ENCODE measurements at regions not wholly inside any gene's neighbourhood (a gene's known extent, or its start where the extent isn't known, plus 50 kb on each side); places are given as distances from the start of the nearest gene placed in this dataset.

GRCh38 chr2:236508466-236508865 lies 61.2 kb upstream of the ACKR3 start:
- in situ Hi-C loops (cut with HindIII; ENCODE audit: extremely low pct_ligation_motif_present, low pct_unique_long_range_greater_than_20kb), result no loop called here
- Histone ChIP-seq H4K20me1 (ENCODE audit: insufficient read depth, low read length) (no peaks in the 10 kb centered on the region), H2AFZ (ENCODE audit: low read length) (no peak overlapping the region), H3K4me1 (ENCODE audit: insufficient read depth, low read length) (no peaks in the 10 kb centered on the region), H3K9me3 (ENCODE audit: low read length) (no peaks in the 10 kb centered on the region), H3K9ac (ENCODE audit: insufficient read depth, low read depth, low read length) (no peak overlapping the region), H3K27ac (ENCODE audit: extremely low read length, insufficient read depth, low read length) (no peak overlapping the region), H3K79me2 (ENCODE audit: insufficient read depth, low read length) (no peaks in the 10 kb centered on the region), H3K27me3 (ENCODE audit: control insufficient read depth in 1 of 2, insufficient read depth in 2 of 2, low read length in 2 of 2) (0 out of 5 replicates have a peak, but pooled peaks cover 0 to 12% of the 10 kb centered on the region in 2 experiments), H3K36me3 (replicated peaks in 1 of 2; ENCODE audit: control insufficient read depth in 1 of 2, insufficient read depth in 2 of 2, low read length in 2 of 2) (no peaks in the 10 kb centered on the region), H3K4me3 (replicated peaks in 1 of 3; ENCODE audit: insufficient read depth in 1 of 3, low read depth in 2 of 3, low read length in 3 of 3) (no peak overlapping the region), H3K4me2 (ENCODE audit: low read depth, low read length) (no peak overlapping the region)
- intact Hi-C loops (cut with micrococcal nuclease; ENCODE audit: unreplicated experiment), result no loop called here
- WGBS (ENCODE audit: low lambda C conversion rate), result 27% methylated on average over 5 of the region's 5 CpGs
- DNase-seq (ENCODE audit: low spot score), result no peak
- BruUV-seq (replicated peaks), result no TSS peak
- ChIA-PET POLR2A (no interaction called here), CTCF (ENCODE audit: low intra/inter-chr PET ratio, low total read pairs) (no interaction called here)
- no peak for FAIRE-seq
- no peak for ATAC-seq
- TF ChIP-seq ZBTB25 (CRISPR knock-in tag; IDR thresholded peaks at IDR 0.05) (no peak), SMARCC2 (IDR thresholded peaks at IDR 0.05) (no peak), FOSL1 (CRISPR knock-in tag; IDR thresholded peaks at IDR 0.05; ENCODE audit: borderline replicate concordance) (no peak), CTCF (CRISPR knock-in tag; IDR thresholded peaks at IDR 0.05) (no peak)

- no peak overlapping the region for H3K27ac ChIP-seq (ENCODE audit: extremely low read length, insufficient read depth, low read length)
- FAIRE-seq (no peak), DNase-seq (ENCODE audit: low spot score) (no peak), ATAC-seq (no peak)
- H3K4me3 ChIP-seq (replicated peaks in 1 of 3; ENCODE audit: insufficient read depth in 1 of 3, low read depth in 2 of 3, low read length in 3 of 3), result no peak overlapping the region
- H3K27me3 ChIP-seq (ENCODE audit: control insufficient read depth in 1 of 2, insufficient read depth in 2 of 2, low read length in 2 of 2), result 0 out of 5 replicates have a peak, but pooled peaks cover 0 to 12% of the 10 kb centered on the region in 2 experiments
- no peaks in the 10 kb centered on the region for H3K9me3 ChIP-seq (ENCODE audit: low read length)
- no peaks in the 10 kb centered on the region for H4K20me1 ChIP-seq (ENCODE audit: insufficient read depth, low read length)
- intact Hi-C loops (cut with micrococcal nuclease; ENCODE audit: unreplicated experiment), result loop anchor here (5.0 kb wide), 1 partner anchor 57 kb away; the partner anchor contains the start of gene ACKR3
- H2AFZ ChIP-seq (ENCODE audit: low read length), result no peak overlapping the region
- no peak overlapping the region for H3K9ac ChIP-seq (ENCODE audit: insufficient read depth, low read depth, low read length)
- no peaks in the 10 kb centered on the region for H3K36me3 ChIP-seq (replicated peaks in 1 of 2; ENCODE audit: control insufficient read depth in 1 of 2, insufficient read depth in 2 of 2, low read length in 2 of 2)
- no peak overlapping the region for H3K4me2 ChIP-seq (ENCODE audit: low read depth, low read length)
- no peaks in the 10 kb centered on the region for H3K79me2 ChIP-seq (ENCODE audit: insufficient read depth, low read length)
- CTCF ChIA-PET (ENCODE audit: low intra/inter-chr PET ratio, low total read pairs), result no interaction called here
- no peaks in the 10 kb centered on the region for H3K4me1 ChIP-seq (ENCODE audit: insufficient read depth, low read length)
- 13% methylated on average over 2 of the region's 2 CpGs for WGBS (ENCODE audit: low lambda C conversion rate)
- POLR2A ChIA-PET, result no interaction called here
- no TSS peak for BruUV-seq (replicated peaks)
- in situ Hi-C loops (cut with HindIII; ENCODE audit: extremely low pct_ligation_motif_present, low pct_unique_long_range_greater_than_20kb), result loop anchor here (5.0 to 10.0 kb wide), 2 partner anchors 515 to 562 kb away; no protein-coding TSS in a partner anchor
- TF ChIP-seq NFE2L1 (CRISPR knock-in tag; IDR thresholded peaks at IDR 0.05; ENCODE audit: borderline replicate concordance), result no peak
- no peak for TF ChIP-seq RNF2 (conservative IDR thresholded peaks at IDR 0.05; ENCODE audit: low read depth)
- peak; percentile 76 for TF ChIP-seq CREB1 (IDR thresholded peaks at IDR 0.05)
- TF ChIP-seq CREB1 (CRISPR knock-in tag; IDR thresholded peaks at IDR 0.05), result no peak
- no peak for TF ChIP-seq THAP7 (CRISPR knock-in tag; IDR thresholded peaks at IDR 0.05)
- TF ChIP-seq MAX (IDR thresholded peaks at IDR 0.05), result no peak
- no peak for TF ChIP-seq PRDM15 (CRISPR knock-in tag; IDR thresholded peaks at IDR 0.05)
- TF ChIP-seq KLF15 (CRISPR knock-in tag; IDR thresholded peaks at IDR 0.05; ENCODE audit: borderline replicate concordance), result no peak
Observed at GRCh38 chr2:236510034-236510433, 59.6 kb upstream of the ACKR3 start.
